Neutrophil (primary cell): ENCODE measurements at regions not wholly inside any gene's neighbourhood (a gene's known extent, or its start where the extent isn't known, plus 50 kb on each side); places are given as distances from the start of the nearest gene placed in this dataset.

Experiments
- H3K27ac ChIP-seq: fragments of 200-600 bp; sonication (generic); 2 replicates; pipeline ENCODE4 v1.5.1; 2016; ENCODE audit warnings: mild to moderate bottlenecking, moderate library complexity
- H3K27me3 ChIP-seq: fragments of 200-600 bp; sonication (generic); 2 replicates; pipeline ENCODE4 v1.6.0; 2016; ENCODE audit warnings: mild to moderate bottlenecking
- H3K36me3 ChIP-seq: fragments of 200-600 bp; sonication (generic); 2 replicates; pipeline ENCODE4 v1.5.1; 2017
- H3K4me1 ChIP-seq, 2 experiments: fragments of 200-600 bp in 1 of 2; sonication (generic) in 1 of 2; 1 replicate in 1 of 2; 2 replicates in 1 of 2; pipeline versions ENCODE4 v1.5.1 to v1.6.1; 2013 to 2016; ENCODE audit warnings: low read depth in 1 of 2, low read length in 1 of 2, mild to moderate bottlenecking in 1 of 2, moderate library complexity in 1 of 2; ENCODE audit not compliant: control insufficient read depth in 1 of 2, insufficient read depth in 1 of 2
- H3K4me3 ChIP-seq, 2 experiments: fragments of 200-600 bp in 1 of 2; sonication (generic) in 1 of 2; 1 replicate in 1 of 2; 2 replicates in 1 of 2; pipeline ENCODE4 v1.5.1; 2013 to 2016; ENCODE audit warnings: low read depth in 1 of 2, low read length in 1 of 2, mild to moderate bottlenecking in 1 of 2, moderate library complexity in 1 of 2
- H3K9me3 ChIP-seq: fragments of 200-600 bp; sonication (generic); 2 replicates; pipeline ENCODE4 v1.5.1; 2016
- TF ChIP-seq, protein P1 (sequence below): fragments of 200-600 bp; sonication (generic); IDR thresholded peaks from 2 replicates; pipeline ENCODE4 v1.5.1; 2016; ENCODE audit warnings: antibody characterized with exemption

DNA sequence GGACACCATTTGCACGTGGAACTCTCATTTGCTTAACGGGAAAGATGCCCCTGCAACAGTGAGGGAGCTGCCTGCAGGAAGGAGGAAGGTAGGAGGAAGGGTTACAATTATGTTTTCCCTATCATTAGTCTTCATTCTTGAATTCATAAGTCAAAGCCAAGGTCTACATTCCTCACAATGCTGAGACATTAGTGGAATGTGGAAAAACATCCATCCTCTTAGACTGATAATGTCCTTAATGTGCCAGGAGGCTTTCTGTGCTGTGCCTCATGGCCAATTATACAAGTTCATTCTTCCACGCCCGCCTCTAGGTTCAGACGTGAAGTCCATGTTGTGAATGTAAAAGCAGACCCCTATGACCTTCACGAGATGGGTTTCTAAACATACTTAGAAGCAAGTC lies 1212.4 kb upstream of the TMEM132C start:
- H3K27me3 ChIP-seq, result no peaks in the 10 kb centered on the region
- no peak overlapping the region for H3K27ac ChIP-seq
- H3K9me3 ChIP-seq, result no peaks in the 10 kb centered on the region
- TF ChIP-seq, protein P1, sequence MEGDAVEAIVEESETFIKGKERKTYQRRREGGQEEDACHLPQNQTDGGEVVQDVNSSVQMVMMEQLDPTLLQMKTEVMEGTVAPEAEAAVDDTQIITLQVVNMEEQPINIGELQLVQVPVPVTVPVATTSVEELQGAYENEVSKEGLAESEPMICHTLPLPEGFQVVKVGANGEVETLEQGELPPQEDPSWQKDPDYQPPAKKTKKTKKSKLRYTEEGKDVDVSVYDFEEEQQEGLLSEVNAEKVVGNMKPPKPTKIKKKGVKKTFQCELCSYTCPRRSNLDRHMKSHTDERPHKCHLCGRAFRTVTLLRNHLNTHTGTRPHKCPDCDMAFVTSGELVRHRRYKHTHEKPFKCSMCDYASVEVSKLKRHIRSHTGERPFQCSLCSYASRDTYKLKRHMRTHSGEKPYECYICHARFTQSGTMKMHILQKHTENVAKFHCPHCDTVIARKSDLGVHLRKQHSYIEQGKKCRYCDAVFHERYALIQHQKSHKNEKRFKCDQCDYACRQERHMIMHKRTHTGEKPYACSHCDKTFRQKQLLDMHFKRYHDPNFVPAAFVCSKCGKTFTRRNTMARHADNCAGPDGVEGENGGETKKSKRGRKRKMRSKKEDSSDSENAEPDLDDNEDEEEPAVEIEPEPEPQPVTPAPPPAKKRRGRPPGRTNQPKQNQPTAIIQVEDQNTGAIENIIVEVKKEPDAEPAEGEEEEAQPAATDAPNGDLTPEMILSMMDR, result no peak
- no peaks in the 10 kb centered on the region for H3K4me1 ChIP-seq
- no peak overlapping the region for H3K4me3 ChIP-seq
- H3K36me3 ChIP-seq, result no peaks in the 10 kb centered on the region

DNA sequence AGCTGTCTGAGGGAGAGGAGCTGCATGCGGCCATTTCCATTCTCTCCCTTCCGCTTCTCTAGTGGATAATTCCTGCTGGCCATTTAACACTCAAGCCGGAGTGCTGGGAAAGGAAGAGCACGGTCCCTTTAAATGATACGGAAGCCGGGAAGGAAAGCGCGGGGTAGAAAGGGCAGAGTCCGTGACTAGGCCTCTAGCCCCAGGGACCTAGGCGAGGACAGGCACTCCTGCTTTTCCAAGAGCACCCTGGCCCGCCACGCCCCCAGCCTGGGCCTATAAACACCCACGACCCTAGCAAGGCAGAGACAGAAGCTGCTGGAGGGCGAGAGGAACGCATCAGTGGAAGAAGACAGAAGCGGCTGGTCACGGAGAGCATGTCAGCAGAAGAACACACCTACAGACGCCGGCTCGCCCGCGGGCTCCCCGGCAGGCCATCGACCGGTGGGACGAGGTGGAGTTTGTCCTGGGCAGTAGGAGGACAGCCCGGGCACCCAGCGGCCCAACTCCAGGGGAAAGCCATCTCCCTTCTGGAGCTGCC lies 1206.6 kb upstream of the TMEM132C start:
- Histone ChIP-seq H3K4me1 (no peaks in the 10 kb centered on the region), H3K4me3 (no peak overlapping the region), H3K36me3 (no peaks in the 10 kb centered on the region), H3K27me3 (no peaks in the 10 kb centered on the region), H3K27ac (no peak overlapping the region), H3K9me3 (no peaks in the 10 kb centered on the region)
- TF ChIP-seq, protein P1, result no peak

DNA sequence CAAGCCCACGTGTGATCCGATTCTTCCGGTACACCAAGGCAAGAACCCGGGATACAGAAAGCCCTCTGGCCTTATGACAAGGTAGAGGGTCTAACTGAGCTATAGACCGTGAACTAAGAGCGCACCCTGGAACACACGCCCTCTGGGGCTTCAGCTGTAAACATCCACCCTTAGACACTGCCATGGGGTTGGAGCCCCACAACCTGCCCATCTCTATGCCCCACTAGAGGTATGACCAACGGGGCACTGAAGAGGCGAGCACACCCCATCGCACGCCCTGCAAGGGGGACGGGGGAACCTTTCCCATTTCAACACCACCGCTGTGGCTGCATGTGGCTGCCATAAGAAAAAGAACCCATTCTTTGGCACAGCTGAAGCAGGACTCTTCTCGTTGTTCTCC lies 1206.0 kb upstream of the TMEM132C start:
- TF ChIP-seq, protein P1, result no peak
- Histone ChIP-seq H3K27me3 (no peaks in the 10 kb centered on the region), H3K4me1 (no peaks in the 10 kb centered on the region), H3K4me3 (no peak overlapping the region), H3K27ac (no peak overlapping the region), H3K9me3 (no peaks in the 10 kb centered on the region), H3K36me3 (no peaks in the 10 kb centered on the region)

DNA sequence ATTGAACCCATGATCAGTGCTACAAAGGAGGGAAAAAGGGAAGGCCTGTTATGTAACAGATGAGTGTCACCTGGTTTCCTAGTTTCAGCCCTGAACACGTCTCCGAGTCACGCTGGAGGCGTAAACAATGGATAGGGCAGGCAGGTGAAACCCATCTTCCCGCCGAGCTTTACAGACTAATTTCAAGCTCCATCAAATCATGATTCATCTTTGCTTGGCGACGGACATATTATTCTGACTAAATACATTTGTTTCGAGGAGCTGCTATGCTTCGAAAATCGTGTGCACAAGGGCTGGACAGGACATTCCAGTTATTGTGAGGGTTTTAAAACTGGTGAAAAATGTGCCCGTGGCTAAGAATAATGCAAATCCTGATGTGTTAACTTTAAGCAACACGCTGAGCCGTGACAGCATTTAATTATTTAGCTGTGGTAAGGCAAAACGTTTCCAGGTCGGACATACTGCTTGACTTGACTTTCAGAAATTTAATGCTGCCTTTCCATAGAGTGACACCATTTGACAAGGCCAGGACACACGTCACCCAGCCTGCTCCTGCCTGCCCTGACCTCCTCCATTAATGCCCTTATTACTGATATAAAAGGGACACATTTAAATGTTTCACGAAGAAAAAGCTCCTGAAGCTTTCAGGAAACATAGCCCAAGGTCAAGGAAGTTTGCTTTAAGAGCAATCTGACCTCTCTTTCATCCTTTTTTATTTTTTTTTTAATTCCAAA lies 1203.5 kb upstream of the TMEM132C start:
- H3K4me1 ChIP-seq, result no peaks in the 10 kb centered on the region
- TF ChIP-seq, protein P1, result no peak
- no peak overlapping the region for H3K27ac ChIP-seq

DNA sequence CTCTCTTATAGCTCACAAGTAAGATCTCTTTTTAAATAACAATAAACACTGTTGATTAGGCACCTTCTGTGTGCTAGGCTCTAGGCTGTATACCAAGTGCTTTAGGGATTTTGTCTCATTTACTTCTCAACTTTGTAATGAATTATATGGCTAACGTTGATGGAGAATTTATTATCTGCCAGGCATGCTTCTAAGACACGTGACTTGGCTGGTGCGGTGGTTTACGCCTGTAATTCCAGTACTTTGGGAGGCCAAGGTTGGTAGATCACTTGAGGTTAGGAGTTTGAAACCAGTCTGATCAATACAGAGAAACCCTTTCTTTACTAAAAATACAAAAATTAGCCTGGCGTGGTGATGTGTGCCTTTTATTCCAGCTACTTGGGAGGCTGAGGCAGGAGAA lies 1202.8 kb upstream of the TMEM132C start:
- Histone ChIP-seq H3K27me3 (no peaks in the 10 kb centered on the region), H3K27ac (no peak overlapping the region), H3K4me1 (no peaks in the 10 kb centered on the region), H3K36me3 (no peaks in the 10 kb centered on the region), H3K9me3 (no peaks in the 10 kb centered on the region), H3K4me3 (no peak overlapping the region)
- TF ChIP-seq, protein P1, result no peak

More for the DNA sequence above, 1203.5 kb upstream of the TMEM132C start:
- H3K36me3 ChIP-seq, result no peaks in the 10 kb centered on the region
- no peaks in the 10 kb centered on the region for H3K9me3 ChIP-seq
- no peaks in the 10 kb centered on the region for H3K27me3 ChIP-seq
- H3K4me3 ChIP-seq, result no peak overlapping the region
